ENCODE measurements at regions not wholly inside any gene's neighbourhood (a gene's known extent, or its start where the extent isn't known, plus 50 kb on each side); places are given as distances from the start of the nearest gene placed in this dataset.

GRCh38 chr13:34320084-34320483, 502.1 kb downstream of the RFC3 start:
- no peak for DNase-seq (ENCODE audit: low spot score)

- no peak for DNase-seq (ENCODE audit: low spot score)
These were observed 504.2 kb downstream of the RFC3 start for GRCh38 chr13:34322014-34322742.

- DNase-seq (ENCODE audit: low spot score) = no peak
These were observed 504.8 kb downstream of the RFC3 start for GRCh38 chr13:34322743-34323074.

DNA sequence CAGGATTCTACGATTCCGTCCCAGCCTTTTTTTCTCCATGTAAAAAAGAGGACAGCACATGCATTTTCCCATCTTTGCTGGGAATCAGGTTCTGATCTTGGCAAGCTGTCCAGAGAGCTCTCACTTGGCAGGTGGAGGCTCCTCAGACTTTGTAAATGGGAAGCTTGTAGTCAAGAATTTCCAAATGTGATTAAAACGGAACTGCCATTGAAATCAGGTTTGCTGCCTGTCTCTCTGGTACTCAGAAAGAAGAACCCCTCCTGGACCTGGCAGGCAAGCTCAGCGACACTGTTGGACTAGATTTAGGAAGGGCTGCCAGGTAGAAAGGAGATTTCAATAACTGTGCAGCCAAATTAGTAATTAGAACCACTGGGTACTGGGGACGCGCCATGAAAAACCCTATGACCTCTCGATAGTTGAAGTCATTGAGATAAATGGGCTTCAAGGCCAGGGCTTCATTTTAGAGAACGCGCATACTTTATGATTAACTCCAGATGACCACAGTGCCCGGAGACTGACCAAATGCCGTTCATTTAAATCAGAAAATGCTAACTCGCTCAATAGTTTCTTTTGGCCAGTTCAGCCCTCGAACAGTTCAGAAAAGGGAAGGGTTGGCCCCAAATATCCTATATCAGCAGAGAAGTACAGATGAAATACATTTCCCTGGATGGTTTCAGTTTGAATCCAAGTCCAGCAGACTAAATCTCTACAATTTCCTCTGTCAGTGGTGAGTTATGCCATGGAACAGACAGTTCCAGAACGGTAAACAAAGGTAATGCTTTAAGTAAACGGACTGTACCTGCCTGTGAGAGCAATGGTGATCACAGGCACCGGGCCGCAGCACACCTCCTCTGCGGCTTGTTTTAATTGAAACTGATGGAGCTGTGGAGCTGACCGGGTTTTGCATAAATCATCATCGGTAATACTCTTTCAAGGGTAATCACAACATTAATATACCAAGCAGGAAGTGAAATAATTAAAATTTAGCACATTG, 517.4 kb downstream of the RFC3 start:
- DNase-seq (ENCODE audit: low spot score) = no peak

DNA sequence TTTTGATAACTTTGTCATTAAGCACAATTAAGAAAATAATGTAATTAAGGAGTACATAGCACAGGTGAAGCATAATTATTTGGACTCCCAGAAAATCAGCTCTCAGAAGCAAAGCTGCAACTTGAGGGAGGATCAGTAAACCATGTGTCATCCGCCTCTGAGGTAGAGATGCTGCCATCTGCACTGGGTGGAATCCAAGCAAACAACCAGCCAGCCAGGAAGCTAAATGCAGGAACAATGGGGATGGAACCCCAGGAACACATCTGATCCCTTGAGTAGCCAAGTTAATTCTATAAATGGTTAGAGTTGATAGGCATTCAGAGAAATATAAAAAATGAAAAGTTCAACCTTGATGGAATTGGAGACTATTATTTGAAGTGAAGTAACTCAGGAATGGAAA, 520.2 kb downstream of the RFC3 start:
- DNase-seq (ENCODE audit: low spot score) = no peak

GRCh38 chr13:34340534-34340933, 522.6 kb downstream of the RFC3 start:
- no peak for DNase-seq (ENCODE audit: low spot score)

- no peak for DNase-seq (ENCODE audit: low spot score)
These were observed 525.5 kb downstream of the RFC3 start for GRCh38 chr13:34343413-34343940.

DNA sequence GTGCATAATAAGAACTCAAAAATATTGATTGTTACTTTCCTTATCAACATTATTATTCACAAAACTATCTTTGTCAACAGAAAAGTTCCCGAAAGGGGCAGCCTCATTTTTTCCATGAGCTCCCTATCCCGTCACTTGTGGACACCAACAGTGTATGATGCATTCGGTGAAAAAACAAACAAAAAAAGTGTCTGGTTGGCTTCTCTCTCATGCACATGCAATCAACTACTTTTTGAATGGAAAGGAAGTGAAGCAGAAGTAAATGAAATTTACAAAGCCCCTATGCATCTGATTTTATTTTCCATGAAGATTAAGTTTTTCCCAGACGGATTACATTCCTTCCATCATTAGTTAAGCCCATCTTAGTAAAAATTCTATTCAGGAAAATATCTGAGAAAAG, 526.9 kb downstream of the RFC3 start:
- DNase-seq (ENCODE audit: low spot score) = no peak

DNA sequence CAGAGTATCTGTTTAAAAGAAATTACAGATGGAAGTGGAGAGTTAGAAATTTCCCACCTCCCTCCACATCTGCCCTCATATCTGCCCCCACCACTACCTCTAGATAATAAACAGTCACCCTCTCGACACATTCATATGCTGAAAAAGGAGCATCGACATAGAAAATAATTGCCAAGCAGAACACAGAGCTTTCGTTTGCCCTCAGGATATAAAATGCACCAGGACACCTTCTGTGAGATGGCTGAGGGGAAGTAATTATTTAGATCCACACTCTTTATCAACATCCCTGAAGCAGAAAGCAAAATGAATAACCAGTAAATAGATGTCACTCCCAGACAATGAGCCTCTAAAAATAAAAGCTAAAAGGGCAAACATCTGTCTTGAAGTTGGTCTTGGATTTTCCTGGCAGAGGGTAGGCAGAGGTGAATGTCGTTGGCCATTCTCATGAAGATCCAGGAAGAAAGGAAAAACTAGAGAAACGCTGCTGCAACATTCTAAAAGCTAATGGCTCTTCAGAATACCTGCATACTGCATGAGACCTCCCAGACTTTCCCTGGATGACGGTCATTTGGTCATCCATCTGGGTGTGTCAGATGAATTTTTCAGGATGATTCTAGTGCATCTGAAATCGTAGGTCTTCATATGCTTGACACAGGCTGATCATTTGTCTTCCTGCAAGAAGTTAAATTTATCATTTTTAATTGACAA, 527.5 kb downstream of the RFC3 start:
- no peak for DNase-seq (ENCODE audit: low spot score)

- DNase-seq (ENCODE audit: low spot score) = no peak
These were observed 528.7 kb downstream of the RFC3 start for GRCh38 chr13:34346626-34347025.

GRCh38 chr13:34347784-34348573, 530.0 kb downstream of the RFC3 start:
- DNase-seq (ENCODE audit: low spot score) = no peak

DNA sequence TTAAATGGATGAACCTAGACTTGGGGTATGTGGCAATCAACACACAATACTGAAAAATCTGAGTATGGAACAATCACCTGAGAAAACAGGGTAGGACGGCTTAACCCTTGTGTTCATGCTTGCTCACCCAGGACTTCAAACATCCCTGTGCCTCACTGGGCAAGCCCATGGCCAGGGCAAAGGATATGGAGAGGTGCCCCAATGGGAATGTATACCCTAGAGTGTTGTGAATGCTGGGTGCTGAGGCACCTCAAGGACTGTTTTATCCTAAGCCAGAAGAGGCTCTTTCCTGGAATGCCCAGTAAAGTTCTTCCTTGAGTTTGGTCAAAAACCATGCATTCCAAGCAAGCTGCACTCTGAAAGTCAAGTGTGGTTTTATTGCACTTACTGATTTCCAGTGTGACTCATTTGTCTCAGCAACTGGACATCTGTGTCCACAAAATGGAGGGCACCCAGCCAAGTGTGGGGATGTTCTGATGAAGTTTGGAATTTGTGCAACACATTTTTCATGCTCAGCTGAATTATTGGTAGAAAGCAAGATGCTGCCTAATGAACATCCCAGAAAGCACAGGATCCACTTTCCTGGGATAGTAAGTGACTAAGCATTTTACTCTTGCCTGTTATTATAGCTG, 531.3 kb downstream of the RFC3 start:
- no peak for DNase-seq (ENCODE audit: low spot score)

DNA sequence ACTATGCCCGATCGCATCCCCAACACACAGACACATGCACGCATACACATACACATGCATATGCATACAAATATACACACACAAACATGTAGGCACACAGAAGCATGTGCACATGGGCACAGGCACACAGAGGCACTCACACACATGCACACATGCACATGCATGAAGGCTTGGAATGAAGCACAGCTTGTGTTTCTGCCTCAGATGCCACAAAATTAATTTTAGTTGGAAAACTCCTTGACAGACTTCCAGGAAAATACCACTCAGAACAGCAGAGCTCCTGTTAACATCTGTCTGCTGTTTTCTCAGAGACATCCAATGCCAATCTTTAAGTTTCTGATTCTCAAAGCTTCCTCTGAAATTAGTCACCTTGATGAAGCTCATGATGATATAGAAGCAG, 532.7 kb downstream of the RFC3 start:
- no peak for DNase-seq (ENCODE audit: low spot score)

DNA sequence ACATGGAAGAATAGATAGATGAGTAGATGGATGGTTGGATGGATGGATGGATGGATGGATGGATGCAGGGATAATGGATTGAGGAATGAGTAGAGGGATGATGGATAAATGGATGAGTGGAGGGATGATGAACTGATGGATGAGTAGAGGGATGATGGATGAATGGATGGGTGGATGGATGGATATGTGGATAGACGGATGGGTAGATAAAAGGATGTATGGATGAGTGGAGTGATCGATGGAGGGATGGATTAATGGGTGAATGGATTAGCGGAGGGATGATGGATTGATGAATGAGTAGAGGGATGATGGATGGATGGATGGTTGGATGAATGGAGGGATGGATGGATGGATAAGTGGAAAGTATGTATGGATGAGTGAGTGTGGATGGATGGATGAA, 533.2 kb downstream of the RFC3 start:
- no peak for DNase-seq (ENCODE audit: low spot score)

- DNase-seq (ENCODE audit: low spot score) = no peak
These were observed 535.0 kb downstream of the RFC3 start for GRCh38 chr13:34352958-34353357.

GRCh38 chr13:34356686-34357434, 538.9 kb downstream of the RFC3 start:
- DNase-seq (ENCODE audit: low spot score) = no peak

DNA sequence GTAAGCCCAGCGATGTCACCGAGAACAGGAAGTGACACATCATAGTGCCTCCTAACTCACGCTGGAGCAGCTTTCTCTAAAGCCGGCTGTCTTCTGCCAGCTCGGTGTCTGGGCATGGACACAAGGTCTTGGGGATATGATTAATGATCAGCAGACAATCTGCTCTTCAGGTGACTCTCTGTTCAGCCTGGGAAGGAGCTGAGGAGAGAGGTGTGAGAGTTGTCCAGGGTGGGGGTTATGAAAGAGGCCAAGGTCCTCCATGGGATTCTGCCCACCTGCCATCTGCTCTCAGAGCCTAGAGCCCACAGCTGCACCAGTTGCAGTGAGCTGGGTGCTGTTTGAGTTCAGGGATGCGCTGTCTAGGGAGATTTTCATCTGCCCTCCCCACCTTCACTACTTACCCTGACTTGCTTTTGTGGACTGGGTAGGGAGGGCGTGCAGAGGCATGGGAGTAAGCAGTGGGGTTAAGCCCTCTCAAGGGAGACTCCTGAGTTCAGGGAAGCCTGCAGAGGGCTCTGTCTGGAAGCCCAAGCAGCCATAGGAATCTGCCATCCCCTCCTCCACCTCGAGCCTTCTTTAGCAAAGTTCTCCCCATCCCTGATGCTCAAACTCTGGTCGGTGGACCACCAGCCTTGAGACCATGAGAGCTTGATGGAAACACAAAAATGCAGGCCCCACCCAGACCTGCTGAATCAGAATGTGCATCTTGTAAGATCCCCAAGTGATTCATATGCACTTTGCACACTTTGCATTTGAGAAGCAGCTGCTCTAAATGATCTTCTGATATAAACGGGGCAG, 539.7 kb downstream of the RFC3 start:
- DNase-seq (ENCODE audit: low spot score) = no peak

DNA sequence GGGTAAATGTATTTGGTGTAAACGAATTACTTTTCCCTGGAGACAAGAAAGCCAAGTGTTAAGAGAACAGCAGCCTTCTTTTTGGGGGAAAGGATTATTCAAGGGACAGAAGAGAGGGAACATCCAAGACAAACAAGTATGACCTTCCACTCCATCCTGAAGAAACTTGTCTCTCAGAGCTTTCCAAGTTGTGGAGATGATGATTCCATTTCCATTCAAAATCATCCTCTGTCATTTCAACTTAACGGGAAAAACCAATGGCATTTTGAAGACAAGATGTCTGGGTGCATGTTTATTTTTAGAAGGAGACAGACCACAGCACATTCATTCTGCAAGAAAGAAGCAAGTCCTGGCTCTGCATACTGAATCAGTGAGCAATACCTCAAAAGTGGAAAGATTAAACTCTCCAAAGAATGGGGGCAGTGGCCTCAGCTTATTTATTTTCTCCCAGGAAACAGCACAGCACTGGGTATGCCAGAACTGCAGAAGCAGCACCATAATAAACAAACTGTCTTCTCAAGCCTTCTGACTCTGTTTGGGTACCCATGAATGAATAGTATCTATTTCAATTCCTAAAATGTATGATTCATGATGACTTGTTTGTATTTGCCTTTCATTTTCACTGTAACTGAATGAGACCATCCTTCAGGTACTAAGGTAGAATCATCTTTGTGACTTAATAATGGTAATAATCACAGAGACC, 541.0 kb downstream of the RFC3 start:
- DNase-seq (ENCODE audit: low spot score) = no peak

GRCh38 chr13:34360702-34361101, 542.8 kb downstream of the RFC3 start:
- no peak for DNase-seq (ENCODE audit: low spot score)
